SK-N-SH (cell line): ENCODE measurements at regions not wholly inside any gene's neighbourhood (a gene's known extent, or its start where the extent isn't known, plus 50 kb on each side); places are given as distances from the start of the nearest gene placed in this dataset.

Experiments
- CTCF ChIA-PET: fragments of 300-600, 350-600 bp; formaldehyde crosslinking; extraction: SDS; loops from one replicate; lab custom pipeline; 2021; lab: Yijun Ruan, JAX
- POLR2A ChIA-PET: fragments of 350-600 bp; sonication (Branson Sonifier 250); formaldehyde crosslinking; extraction: SDS; loops from one replicate; lab custom pipeline; 2020; ENCODE audit warnings: antibody characterized with exemption, inconsistent platforms; lab: Yijun Ruan, JAX
- DNase-seq: peaks from one replicate; pipeline ENCODE4 v3.0.0; 2012
- H2AFZ ChIP-seq: fragments of 200-600 bp; sonication (generic); 2 replicates; pipeline ENCODE4 v1.8.1; 2016; ENCODE audit warnings: antibody characterized with exemption, mild to moderate bottlenecking, low read depth
- H3F3A ChIP-seq: fragments of 200-600 bp; sonication (generic); replicated peaks from 2 replicates; pipeline ENCODE3; 2016; ENCODE audit warnings: antibody characterized with exemption, mild to moderate bottlenecking; ENCODE audit not compliant: insufficient read depth
- H3K27ac ChIP-seq, 2 experiments: fragments of 200-500 bp in 1 of 2; fragments of 200-600 bp in 1 of 2; sonication (Bioruptor generic) in 1 of 2; sonication (generic), shearing (Covaris generic) in 1 of 2; 2 replicates each; pipeline versions ENCODE4 v1.5.1 to v1.6.1; 2014 to 2016; ENCODE audit warnings: low read depth in 2 of 2, inconsistent platforms in 1 of 2, low read length in 1 of 2, mild to moderate bottlenecking in 1 of 2, mixed read lengths in 1 of 2
- H3K27me3 ChIP-seq: fragments of 200-600 bp; sonication (generic), shearing (Covaris generic); 2 replicates; pipeline ENCODE4 v1.6.1; 2016; ENCODE audit warnings: mixed run types; ENCODE audit not compliant: insufficient read depth
- H3K36me3 ChIP-seq, 2 experiments: fragments of 200-500 bp in 1 of 2; fragments of 200-600 bp in 1 of 2; sonication (Bioruptor generic) in 1 of 2; sonication (generic) in 1 of 2; replicated peaks in 1 of 2; 2 replicates each; pipeline versions ENCODE3 to v1.5.1; 2014 to 2016; ENCODE audit warnings: low read length in 1 of 2, mild to moderate bottlenecking in 1 of 2; ENCODE audit not compliant: insufficient read depth in 2 of 2, control insufficient read depth in 1 of 2
- H3K4me1 ChIP-seq, 2 experiments: fragments of 200-500 bp in 1 of 2; fragments of 200-600 bp in 1 of 2; sonication (Bioruptor generic) in 1 of 2; sonication (generic), shearing (Covaris generic) in 1 of 2; 2 replicates each; pipeline versions ENCODE4 v1.5.1 to v1.6.1; 2014 to 2016; ENCODE audit warnings: low read depth in 1 of 2, low read length in 1 of 2, mixed run types in 1 of 2; ENCODE audit not compliant: insufficient read depth in 2 of 2, control insufficient read depth in 1 of 2
- H3K4me2 ChIP-seq: fragments of 200-600 bp; sonication (generic), shearing (Covaris generic); 2 replicates; pipeline ENCODE4 v1.6.1; 2017; ENCODE audit warnings: mixed run types
- H3K4me3 ChIP-seq, 2 experiments: fragments of 200-500 bp in 1 of 2; fragments of 200-600 bp in 1 of 2; sonication (Bioruptor generic) in 1 of 2; sonication (generic), shearing (Covaris generic) in 1 of 2; 2 replicates each; pipeline versions ENCODE4 v1.5.1 to v1.8.1; 2014 to 2016; ENCODE audit warnings: low read depth in 2 of 2, inconsistent platforms in 1 of 2, low read length in 1 of 2, mild to moderate bottlenecking in 1 of 2, mixed read lengths in 1 of 2, moderate library complexity in 1 of 2
- H3K79me2 ChIP-seq: fragments of 200-600 bp; sonication (generic); 2 replicates; pipeline ENCODE4 v1.8.1; 2017; ENCODE audit warnings: mild to moderate bottlenecking; ENCODE audit not compliant: insufficient read depth
- H3K9ac ChIP-seq: fragments of 200-600 bp; sonication (generic); 2 replicates; pipeline ENCODE4 v1.6.1; 2017; ENCODE audit warnings: mixed run types
- H3K9me2 ChIP-seq: fragments of 200-600 bp; sonication (generic); 2 replicates; pipeline ENCODE4 v1.6.1; 2017; ENCODE audit warnings: mixed run types
- H3K9me3 ChIP-seq: fragments of 200-600 bp; sonication (generic); 2 replicates; pipeline ENCODE4 v1.6.1; 2017; ENCODE audit warnings: mixed run types, mild to moderate bottlenecking, moderate library complexity
- H4K20me1 ChIP-seq: fragments of 200-600 bp; sonication (generic); 2 replicates; pipeline ENCODE4 v1.6.1; 2017; ENCODE audit warnings: mild to moderate bottlenecking, mixed run types; ENCODE audit not compliant: insufficient read depth
- CHD2 ChIP-seq: fragments of 150-350 bp; IDR thresholded peaks from 2 replicates; pipeline ENCODE4 v1.6.1; 2018; ENCODE audit warnings: low read length; ENCODE audit not compliant: partially characterized antibody
- ELF1 ChIP-seq: IDR thresholded peaks from 2 replicates; pipeline ENCODE4 v1.4.0; 2012
- EZH2phosphoT487 ChIP-seq: fragments of 200-600 bp; sonication (generic); IDR thresholded peaks from 2 replicates; pipeline ENCODE4 v1.6.1; 2017; ENCODE audit warnings: low read depth, mixed run types, mild to moderate bottlenecking, antibody characterized with exemption, moderate library complexity, borderline replicate concordance
- FOSL2 ChIP-seq: IDR thresholded peaks from 2 replicates; pipeline ENCODE4 v1.4.0; 2012; ENCODE audit warnings: low read depth, mild to moderate bottlenecking, moderate library complexity, borderline replicate concordance
- FOXM1 ChIP-seq: IDR thresholded peaks from 2 replicates; pipeline ENCODE4 v1.4.0; 2012; ENCODE audit warnings: low read depth, mild to moderate bottlenecking
- GABPA ChIP-seq: IDR thresholded peaks from 2 replicates; pipeline ENCODE4 v1.4.0; 2012; ENCODE audit warnings: low read depth, mild to moderate bottlenecking
- NFIC ChIP-seq: IDR thresholded peaks from 2 replicates; pipeline ENCODE4 v1.4.0; 2012; ENCODE audit warnings: borderline replicate concordance
- NRF1 ChIP-seq: IDR thresholded peaks from 2 replicates; pipeline ENCODE4 v1.6.1; 2012; ENCODE audit warnings: low read depth, mild to moderate bottlenecking, low read length
- RAD21 ChIP-seq: IDR thresholded peaks from 2 replicates; pipeline ENCODE4 v1.6.1; 2012; ENCODE audit warnings: mild to moderate bottlenecking, low read length
- RFX5 ChIP-seq: IDR thresholded peaks from 2 replicates; pipeline ENCODE4 v1.6.1; 2012; ENCODE audit warnings: mild to moderate bottlenecking, improper control_type of control experiment, low read length
- TAF1 ChIP-seq: IDR thresholded peaks from 2 replicates; pipeline ENCODE4 v1.6.1; 2012; ENCODE audit warnings: low read depth, mild to moderate bottlenecking, low read length, moderate library complexity, borderline replicate concordance
- TCF12 ChIP-seq: IDR thresholded peaks from 2 replicates; pipeline ENCODE4 v1.4.0; 2012
- WGBS: methylation state at CpG from one replicate; pipeline ENCODE4 v1.1.6; 2017; ENCODE audit warnings: low lambda C conversion rate; 5-methylcytosine and 5-hydroxymethylcytosine counted together
- TF ChIP-seq, protein P1 (sequence below): IDR thresholded peaks from 2 replicates; pipeline ENCODE4 v1.4.0; 2012; ENCODE audit warnings: low read depth, borderline replicate concordance
- TF ChIP-seq, protein P2 (sequence below): IDR thresholded peaks from 2 replicates; pipeline ENCODE4 v1.4.0; 2012; ENCODE audit warnings: low read depth
- TF ChIP-seq, protein P3 (sequence below): IDR thresholded peaks from 2 replicates; pipeline ENCODE4 v1.6.1; 2012; ENCODE audit warnings: mild to moderate bottlenecking, low read depth, low read length, moderate library complexity
- TF ChIP-seq, protein P4 (sequence below): fragments of 150-350 bp; IDR thresholded peaks from 2 replicates; pipeline ENCODE4 v1.6.1; 2016; ENCODE audit warnings: mild to moderate bottlenecking, low read depth, low read length

DNA sequence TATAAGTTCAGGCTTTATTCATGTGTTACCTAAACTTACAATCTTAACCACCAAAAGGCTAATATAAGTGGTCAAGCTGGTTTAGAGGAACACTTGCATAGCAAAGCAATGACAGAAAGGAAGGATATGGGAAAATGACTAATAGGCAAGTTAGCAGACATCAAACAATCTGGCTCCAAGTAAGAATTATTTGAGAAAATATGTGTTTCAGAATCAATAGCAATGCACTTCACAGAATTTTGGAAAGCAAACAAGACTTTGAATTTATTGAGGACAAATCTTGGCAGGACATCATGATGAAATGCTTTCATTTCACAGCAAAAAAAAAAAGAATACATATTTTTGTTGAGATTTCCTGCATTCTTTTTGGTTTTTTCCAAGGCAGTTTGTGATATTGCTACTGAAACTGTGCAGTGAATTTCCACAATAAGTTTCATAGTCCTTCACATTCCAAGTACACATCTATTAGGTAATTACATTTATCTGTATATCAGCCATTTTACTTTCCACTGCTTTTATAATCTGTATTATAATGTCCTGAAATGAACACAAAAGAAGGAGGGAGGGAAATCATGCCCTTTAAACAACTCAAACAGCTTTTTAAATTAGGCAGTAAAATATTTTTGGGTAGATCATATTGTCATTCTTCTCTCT, 417.9 kb downstream of the NR2F1-AS1 start (continued):
- TF ChIP-seq, protein P1, sequence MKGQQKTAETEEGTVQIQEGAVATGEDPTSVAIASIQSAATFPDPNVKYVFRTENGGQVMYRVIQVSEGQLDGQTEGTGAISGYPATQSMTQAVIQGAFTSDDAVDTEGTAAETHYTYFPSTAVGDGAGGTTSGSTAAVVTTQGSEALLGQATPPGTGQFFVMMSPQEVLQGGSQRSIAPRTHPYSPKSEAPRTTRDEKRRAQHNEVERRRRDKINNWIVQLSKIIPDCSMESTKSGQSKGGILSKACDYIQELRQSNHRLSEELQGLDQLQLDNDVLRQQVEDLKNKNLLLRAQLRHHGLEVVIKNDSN, result no peak
- TF ChIP-seq, protein P2, sequence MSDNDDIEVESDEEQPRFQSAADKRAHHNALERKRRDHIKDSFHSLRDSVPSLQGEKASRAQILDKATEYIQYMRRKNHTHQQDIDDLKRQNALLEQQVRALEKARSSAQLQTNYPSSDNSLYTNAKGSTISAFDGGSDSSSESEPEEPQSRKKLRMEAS, result peak; percentile 48; the same call in 1 of the 2 replicates
- TF ChIP-seq NRF1 (no peak), RFX5 (no peak), CHD2 (no peak), EZH2phosphoT487 (no peak), FOSL2 (peak; percentile 93), ELF1 (no peak), RAD21 (no peak), GABPA (no peak)
- TF ChIP-seq, protein P3, sequence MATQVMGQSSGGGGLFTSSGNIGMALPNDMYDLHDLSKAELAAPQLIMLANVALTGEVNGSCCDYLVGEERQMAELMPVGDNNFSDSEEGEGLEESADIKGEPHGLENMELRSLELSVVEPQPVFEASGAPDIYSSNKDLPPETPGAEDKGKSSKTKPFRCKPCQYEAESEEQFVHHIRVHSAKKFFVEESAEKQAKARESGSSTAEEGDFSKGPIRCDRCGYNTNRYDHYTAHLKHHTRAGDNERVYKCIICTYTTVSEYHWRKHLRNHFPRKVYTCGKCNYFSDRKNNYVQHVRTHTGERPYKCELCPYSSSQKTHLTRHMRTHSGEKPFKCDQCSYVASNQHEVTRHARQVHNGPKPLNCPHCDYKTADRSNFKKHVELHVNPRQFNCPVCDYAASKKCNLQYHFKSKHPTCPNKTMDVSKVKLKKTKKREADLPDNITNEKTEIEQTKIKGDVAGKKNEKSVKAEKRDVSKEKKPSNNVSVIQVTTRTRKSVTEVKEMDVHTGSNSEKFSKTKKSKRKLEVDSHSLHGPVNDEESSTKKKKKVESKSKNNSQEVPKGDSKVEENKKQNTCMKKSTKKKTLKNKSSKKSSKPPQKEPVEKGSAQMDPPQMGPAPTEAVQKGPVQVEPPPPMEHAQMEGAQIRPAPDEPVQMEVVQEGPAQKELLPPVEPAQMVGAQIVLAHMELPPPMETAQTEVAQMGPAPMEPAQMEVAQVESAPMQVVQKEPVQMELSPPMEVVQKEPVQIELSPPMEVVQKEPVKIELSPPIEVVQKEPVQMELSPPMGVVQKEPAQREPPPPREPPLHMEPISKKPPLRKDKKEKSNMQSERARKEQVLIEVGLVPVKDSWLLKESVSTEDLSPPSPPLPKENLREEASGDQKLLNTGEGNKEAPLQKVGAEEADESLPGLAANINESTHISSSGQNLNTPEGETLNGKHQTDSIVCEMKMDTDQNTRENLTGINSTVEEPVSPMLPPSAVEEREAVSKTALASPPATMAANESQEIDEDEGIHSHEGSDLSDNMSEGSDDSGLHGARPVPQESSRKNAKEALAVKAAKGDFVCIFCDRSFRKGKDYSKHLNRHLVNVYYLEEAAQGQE, result no peak
- TF ChIP-seq, protein P4, sequence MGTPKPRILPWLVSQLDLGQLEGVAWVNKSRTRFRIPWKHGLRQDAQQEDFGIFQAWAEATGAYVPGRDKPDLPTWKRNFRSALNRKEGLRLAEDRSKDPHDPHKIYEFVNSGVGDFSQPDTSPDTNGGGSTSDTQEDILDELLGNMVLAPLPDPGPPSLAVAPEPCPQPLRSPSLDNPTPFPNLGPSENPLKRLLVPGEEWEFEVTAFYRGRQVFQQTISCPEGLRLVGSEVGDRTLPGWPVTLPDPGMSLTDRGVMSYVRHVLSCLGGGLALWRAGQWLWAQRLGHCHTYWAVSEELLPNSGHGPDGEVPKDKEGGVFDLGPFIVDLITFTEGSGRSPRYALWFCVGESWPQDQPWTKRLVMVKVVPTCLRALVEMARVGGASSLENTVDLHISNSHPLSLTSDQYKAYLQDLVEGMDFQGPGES, result no peak

DNA sequence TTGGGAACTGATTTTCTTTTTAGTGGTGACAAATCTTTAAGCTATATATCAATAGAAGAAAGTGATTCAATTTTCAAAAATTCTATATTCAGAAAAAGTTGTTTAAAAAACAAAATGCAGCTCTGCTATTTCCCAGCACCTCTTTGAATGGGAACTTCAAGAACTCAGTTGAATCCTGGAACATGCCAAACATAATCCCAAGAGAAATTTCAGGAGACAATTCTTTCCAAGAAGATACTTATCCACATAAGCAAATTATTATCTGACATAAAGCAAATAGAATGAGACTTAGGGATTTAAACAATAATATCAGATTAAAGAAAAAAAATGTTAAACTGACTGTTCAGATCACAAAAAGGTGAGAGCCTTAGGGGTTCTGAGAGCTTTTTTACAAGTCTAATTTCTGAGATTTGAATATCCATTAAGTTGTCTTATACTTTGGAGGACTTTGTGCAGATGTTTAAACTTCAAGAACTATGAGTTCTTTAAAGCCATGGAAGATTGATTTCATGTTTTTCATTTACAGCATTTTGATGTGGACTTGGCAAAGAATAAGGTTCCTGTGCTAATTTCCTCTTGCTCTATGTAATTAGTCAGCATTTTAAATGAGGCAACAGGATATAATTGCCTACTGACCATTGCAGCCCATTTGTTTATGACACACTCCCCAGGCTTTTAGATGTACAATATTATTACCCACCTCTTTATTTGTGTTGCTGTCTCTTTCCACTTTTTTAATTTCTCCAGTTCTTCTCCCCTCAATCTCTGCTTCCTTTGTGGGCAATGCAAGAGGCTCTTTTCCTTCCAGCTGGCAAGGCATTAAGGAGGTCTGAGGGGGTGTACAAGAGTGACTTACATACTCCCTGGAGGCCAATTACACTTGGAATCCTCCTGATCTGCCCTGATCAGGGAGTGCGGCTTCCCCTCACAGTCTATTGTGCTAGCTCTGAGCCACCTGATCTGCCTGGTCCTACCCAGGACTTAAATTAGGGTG, 419.1 kb downstream of the NR2F1-AS1 start:
- Histone ChIP-seq H3K9me2 (no peaks in the 10 kb centered on the region), H3K9me3 (no peaks in the 10 kb centered on the region), H3K9ac (peak overlapping the region; percentile 44; the same call in 1 of the 2 replicates), H3K27me3 (no peaks in the 10 kb centered on the region), H3K79me2 (no peaks in the 10 kb centered on the region), H3K27ac (peak overlapping the region; percentile 88 to 93), H3K4me1 (peaks cover 10 to 21% of the 10 kb centered on the region in 2 experiments), H3K4me3 (no peak overlapping the region), H4K20me1 (no peaks in the 10 kb centered on the region), H3K36me3 (no peaks in the 10 kb centered on the region), H2AFZ (peak overlapping the region; percentile 65), H3F3A (peaks cover 27% of the 10 kb centered on the region), H3K4me2 (peak overlapping the region; percentile 67)
- CTCF ChIA-PET, result interaction anchor here (0.7 kb wide), 1 partner anchor 17 kb away, joined by 3 read pairs; no protein-coding TSS in a partner anchor
- 69% methylated on average over 1 of the region's 1 CpG for WGBS
- TF ChIP-seq NFIC, result 0 out of 2 replicates have a peak, but pooled peaks have one; percentile 1
- no peak for TF ChIP-seq TAF1
- no peak for TF ChIP-seq FOXM1
- TF ChIP-seq, protein P3, result no peak
- peak; percentile 14; the same call in 1 of the 2 replicates for TF ChIP-seq TCF12
- POLR2A ChIA-PET, result no interaction called here
- no peak for DNase-seq
